Stimulated activated CD4-positive, alpha-beta T cell treated with anti-CD3 and anti-CD28 coated beads, Interleukin-1b, Interleukin-23, amount 100 ng/mL, for 1 hour (primary cell): ENCODE measurements at regions not wholly inside any gene's neighbourhood (a gene's known extent, or its start where the extent isn't known, plus 50 kb on each side); places are given as distances from the start of the nearest gene placed in this dataset.
"Not testable (repeated sequence)": the region's sequence is repeated elsewhere in the genome, so short reads cannot be mapped to it uniquely, and the experiment has no call there.

Experiments
- DNase-seq, 2 donors: peaks; one replicate each; pipeline ENCODE4 v3.0.0-alpha.2; 2020; ENCODE audit warnings: low read depth in 2 of 2

GRCh38 chr5:130836729-130837649 is 328.1 kb downstream of the HINT1 start:
- no peak for DNase-seq

DNA sequence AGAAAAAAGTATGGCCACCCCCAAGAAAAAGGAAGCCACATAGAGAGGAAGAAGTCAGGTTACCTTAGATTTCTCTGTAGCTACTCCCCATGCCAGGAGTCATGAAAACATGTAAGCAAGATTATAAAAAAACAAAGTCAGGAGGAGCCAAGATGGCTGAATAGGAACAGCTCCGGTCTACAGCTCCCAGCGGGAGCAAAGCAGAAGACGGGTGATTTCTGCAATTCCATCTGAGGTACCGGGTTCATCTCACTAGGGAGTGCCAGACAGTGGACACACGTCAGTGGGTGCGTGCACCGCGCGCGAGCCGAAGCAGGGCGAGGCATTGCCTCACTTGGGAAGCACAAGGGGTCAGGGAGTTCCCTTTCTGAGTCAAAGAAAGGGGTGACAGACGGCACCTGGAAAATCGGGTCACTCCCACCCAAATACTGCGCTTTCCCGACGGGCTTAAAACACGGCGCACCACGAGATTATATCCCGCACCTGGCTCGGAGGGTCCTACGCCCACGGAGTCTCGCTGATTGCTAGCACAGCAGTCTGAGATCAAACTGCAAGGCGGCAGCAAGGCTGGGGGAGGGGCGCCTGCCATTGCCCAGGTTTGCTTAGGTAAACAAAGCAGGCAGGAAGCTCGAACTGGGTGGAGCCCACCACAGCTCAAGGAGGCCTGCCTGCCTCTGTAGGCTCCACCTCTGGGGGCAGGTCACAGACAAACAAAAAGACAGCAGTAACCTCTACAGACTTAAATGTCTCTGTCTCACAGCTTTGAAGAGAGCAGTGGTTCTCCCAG is 347.3 kb downstream of the HINT1 start:
- not testable (repeated sequence) for DNase-seq

DNA sequence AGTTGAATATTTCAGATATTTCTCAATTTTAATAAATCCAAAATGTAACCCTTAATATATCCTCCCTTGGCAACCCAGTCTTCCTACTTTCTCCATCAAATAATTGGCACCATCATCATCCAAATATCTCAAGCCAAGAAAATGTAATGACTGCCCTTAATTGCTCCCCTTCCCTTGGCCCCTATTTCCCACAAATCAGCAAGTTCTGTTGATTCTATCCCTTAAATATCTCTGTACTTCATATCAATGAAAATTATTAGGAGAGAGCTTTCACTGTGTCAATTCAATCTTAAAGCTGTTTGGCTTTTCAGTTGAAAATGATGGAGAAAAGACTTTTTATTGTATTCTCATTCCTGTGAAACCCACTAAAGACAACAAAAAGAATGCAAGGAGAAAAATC is 349.8 kb downstream of the HINT1 start:
- no peak for DNase-seq

- DNase-seq = no peak
Measured at GRCh38 chr5:130808691-130809090, 356.4 kb downstream of the HINT1 start.

GRCh38 chr5:130805648-130806047 is 359.4 kb downstream of the HINT1 start:
- no peak for DNase-seq

DNA sequence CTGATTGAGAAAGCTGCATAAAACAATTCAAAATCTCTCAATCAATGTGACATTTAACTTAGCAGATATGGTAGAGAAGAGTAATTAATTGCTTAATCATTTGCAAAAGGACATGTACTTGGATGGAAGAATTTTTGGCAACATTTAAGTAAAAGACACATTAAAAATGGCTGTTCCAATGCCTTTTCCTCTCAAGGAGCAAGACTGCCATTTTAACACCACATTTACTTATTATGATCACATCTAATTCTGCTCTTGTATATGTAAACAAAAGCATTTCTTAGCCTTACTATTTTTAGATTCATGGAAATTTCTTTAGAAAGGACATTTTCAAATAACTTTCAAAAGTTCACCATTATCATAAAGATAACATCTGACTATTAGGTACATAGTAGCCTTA is 360.0 kb downstream of the HINT1 start:
- no peak for DNase-seq

GRCh38 chr5:130801963-130802362 is 363.1 kb downstream of the HINT1 start:
- DNase-seq = no peak

DNA sequence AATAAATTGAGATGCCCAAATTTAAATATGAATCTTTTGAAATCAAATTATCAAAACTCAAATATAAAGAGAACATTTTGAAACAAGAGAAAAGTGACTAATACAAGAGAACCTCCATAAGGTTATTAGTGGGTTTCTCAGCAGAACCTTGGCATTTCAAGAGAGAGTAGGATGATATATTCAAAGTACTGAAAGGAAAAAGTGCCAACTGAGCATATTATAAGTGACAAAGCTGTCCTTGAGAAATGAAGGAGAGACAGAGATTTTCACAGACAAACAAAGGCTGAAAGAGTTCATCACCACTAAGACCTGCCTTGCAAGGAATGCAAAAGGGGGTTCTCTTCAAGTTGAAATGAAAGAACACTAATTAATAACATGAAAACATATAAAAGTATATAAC is 366.0 kb downstream of the HINT1 start:
- no peak for DNase-seq

DNA sequence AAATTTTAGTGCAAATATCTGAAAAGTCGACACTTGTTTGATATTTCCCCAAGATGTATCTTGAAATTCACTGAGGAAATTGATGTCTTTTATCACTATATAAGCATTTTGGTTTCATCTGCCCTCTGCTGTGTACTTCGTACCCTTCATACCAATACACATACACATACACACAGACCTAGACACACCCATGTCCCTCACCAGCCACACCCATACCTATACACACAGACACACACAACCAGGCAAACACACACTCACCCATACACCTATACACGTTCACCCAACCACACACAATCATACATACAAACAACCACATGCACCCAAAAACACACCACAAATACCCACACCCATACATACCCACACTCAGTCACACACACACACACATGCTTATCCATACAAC is 367.8 kb downstream of the HINT1 start:
- DNase-seq = no peak

DNA sequence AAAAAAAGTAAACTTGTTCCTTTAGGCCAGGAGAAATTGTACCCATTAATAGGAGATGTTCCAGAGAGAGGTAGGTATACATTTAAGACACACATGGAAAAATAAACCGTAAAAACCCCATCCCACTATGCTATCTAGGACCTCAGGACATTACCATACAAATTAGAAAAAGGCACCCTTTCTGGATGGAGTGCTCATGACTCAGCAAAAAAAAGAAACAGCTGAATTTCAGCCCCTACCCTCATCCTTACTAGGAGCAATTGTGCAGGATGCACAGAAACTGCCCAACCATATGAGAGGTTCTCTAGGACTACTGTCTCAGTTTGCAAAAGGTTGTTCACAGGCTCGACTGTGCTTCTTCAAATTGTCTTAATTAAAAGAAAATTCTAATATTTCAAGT is 368.2 kb downstream of the HINT1 start:
- no peak for DNase-seq

DNA sequence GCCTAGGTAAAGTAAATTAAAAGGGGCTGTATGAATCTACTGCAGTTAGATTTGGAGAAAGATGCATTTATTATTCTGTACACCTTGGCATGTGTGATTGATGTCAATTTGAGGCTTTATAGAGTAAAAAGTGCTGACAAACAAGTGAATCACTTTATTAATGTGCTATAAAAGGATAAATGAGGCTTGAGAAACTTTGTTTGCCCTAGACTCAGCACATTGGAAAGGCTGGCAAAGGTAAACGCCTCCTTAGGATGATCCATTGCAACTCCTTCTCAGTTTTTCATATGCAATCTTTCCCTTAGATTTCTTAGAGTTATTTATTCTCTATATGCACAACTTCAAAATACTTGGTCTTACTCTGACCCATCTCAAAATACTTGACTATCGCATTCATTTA is 369.0 kb downstream of the HINT1 start:
- DNase-seq = no peak

GRCh38 chr5:130795037-130795436 is 370.0 kb downstream of the HINT1 start:
- no peak for DNase-seq

DNA sequence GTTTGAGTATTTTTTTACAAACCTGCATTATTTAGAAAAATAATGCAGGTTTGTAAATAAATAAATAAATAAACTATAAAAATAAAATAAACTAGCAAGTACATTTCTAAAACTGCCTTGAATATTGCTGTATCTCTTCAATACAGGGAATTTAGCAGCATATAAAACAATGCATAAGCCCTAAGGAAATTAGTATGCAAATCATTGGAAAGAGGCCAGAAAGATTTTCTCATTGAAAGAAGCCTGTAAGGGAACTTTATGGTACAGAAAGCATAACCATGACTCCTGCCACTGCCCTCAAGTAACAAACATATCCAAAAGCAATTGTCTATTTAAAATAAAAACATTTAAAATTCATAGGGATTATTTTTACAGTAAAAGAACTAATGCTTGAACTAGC is 387.3 kb downstream of the HINT1 start:
- no peak for DNase-seq

- no peak for DNase-seq
Measured at GRCh38 chr5:130773813-130774212, 391.2 kb downstream of the HINT1 start.

DNA sequence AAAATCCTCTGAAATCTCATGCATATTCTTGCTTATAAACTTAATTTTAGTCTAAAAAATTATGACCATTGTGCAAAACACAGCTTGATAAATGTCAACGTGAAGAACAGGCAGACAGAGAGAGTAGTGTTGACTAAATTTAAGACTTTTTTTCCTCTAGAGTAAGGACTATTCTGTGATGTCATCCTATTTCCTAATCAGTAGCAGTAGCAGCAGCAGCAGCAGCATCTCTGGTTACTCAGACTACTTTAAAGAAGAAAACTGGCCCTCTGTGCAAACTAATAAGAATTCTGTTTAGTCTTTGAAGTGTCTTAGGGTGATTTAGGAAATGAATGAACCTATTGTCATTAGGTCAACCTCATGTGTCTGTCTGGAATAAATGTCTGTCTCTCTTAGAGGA is 403.0 kb downstream of the HINT1 start:
- no peak for DNase-seq

DNA sequence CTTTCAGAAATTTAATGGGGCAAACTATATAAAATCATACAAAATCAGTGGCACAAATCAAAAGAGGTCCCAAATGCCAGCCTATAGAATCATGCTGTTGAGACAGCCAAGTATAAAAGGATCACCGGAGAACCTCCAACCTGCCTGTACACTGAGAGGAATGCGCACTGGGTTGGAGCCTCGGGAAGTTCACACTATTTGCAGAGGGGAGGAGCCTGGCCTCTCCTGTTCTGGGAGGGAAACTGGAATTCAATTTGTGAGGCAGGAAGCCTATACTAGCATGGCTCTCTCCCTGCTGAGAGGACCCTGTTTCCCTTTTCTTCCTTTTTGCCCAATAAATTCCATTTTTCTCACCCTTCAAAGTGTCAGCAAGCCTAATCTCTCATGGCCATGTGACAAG is 406.0 kb downstream of the HINT1 start:
- DNase-seq = no peak

DNA sequence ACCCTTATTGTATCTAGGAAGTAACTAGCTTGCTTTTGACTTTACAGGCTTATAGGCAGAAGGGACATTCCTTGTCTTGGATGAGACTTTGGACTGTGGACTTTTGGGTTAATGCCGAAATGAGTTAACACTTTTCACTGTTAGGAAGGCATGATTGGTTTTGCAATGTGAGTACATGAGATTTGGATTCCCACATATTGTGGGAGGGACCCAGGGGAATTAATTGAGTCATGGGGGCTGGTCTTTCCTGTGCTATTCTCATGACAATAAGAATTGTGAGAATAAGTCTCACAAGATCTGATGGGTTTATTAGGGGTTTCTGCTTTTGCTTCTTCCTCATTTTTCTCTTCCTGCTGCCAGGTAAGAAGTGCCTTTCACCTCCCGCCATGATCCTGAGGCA is 417.5 kb downstream of the HINT1 start:
- no peak for DNase-seq

- DNase-seq = not testable (repeated sequence)
Measured at GRCh38 chr5:130746641-130747040, 418.4 kb downstream of the HINT1 start.

GRCh38 chr5:130743092-130743491 is 422.0 kb downstream of the HINT1 start:
- no peak for DNase-seq

- no peak for DNase-seq
Measured at GRCh38 chr5:130740047-130740569, 424.9 kb downstream of the HINT1 start.

- DNase-seq = no peak
Measured at GRCh38 chr5:130731839-130732238, 433.2 kb downstream of the HINT1 start.

DNA sequence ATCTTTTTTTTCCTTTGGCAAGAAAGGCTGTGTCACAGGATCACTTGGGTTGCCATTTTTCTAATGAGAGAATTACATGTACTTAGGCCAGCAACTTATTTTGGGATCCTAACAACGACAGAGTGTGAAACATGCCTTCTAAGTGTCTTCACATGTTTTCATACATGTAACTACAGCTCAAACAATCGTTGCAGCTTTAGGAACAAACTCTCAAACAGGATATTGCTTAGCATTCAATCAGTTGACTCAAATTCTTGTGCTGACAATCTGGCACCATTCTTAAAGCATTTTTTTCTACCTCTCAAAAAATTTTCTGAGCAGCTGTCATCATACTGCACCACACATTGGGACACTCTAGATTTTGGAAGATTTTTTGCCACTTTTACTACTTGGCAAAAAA is 435.5 kb downstream of the HINT1 start:
- DNase-seq = no peak

- DNase-seq = no peak
Measured at GRCh38 chr5:130727830-130728229, 437.2 kb downstream of the HINT1 start.
